GM12873 (cell line): ENCODE measurements at regions not wholly inside any gene's neighbourhood (a gene's known extent, or its start where the extent isn't known, plus 50 kb on each side); places are given as distances from the start of the nearest gene placed in this dataset.

Experiments
- CTCF ChIP-seq: IDR thresholded peaks from 2 replicates; pipeline ENCODE4 v1.5.1; 2012; ENCODE audit warnings: low read depth, mild to moderate bottlenecking, moderate library complexity, low read length, control low read depth; ENCODE audit not compliant: insufficient read depth; ENCODE audit errors: missing control alignments

- peak; percentile 70 for TF ChIP-seq CTCF
These were observed 218.8 kb upstream of the BMP4 start for GRCh38 chr14:54175298-54175942.

- no peak for TF ChIP-seq CTCF
These were observed 219.8 kb upstream of the CDKN3 start for GRCh38 chr14:54177019-54177418.

GRCh38 chr14:54177641-54178621 lies 218.9 kb upstream of the CDKN3 start:
- no peak for TF ChIP-seq CTCF

GRCh38 chr14:54182419-54183045 lies 214.3 kb upstream of the CDKN3 start:
- no peak for TF ChIP-seq CTCF

- no peak for TF ChIP-seq CTCF
These were observed 209.7 kb upstream of the CDKN3 start for GRCh38 chr14:54186821-54187763.

GRCh38 chr14:54188064-54188666 lies 208.6 kb upstream of the CDKN3 start:
- no peak for TF ChIP-seq CTCF
